Fibroblast of lung (primary cell): ENCODE measurements at regions not wholly inside any gene's neighbourhood (a gene's known extent, or its start where the extent isn't known, plus 50 kb on each side); places are given as distances from the start of the nearest gene placed in this dataset.

Source experiments
- EZH2 ChIP-seq: IDR thresholded peaks from 2 replicates; pipeline ENCODE4 v1.5.1; 2012; ENCODE audit warnings: low read length, control low read depth, mild to moderate bottlenecking; ENCODE audit errors: missing control alignments
- TF ChIP-seq, protein P1 (sequence below), 2 donors: IDR thresholded peaks in 1 of 2; conservative IDR thresholded peaks in 1 of 2; 1 replicate in 1 of 2; 2 replicates in 1 of 2; pipeline ENCODE4 v1.5.1; 2011 to 2012; ENCODE audit warnings: low read length in 2 of 2, control low read depth in 1 of 2, inconsistent platforms in 1 of 2, low read depth in 1 of 2, mild to moderate bottlenecking in 1 of 2

DNA sequence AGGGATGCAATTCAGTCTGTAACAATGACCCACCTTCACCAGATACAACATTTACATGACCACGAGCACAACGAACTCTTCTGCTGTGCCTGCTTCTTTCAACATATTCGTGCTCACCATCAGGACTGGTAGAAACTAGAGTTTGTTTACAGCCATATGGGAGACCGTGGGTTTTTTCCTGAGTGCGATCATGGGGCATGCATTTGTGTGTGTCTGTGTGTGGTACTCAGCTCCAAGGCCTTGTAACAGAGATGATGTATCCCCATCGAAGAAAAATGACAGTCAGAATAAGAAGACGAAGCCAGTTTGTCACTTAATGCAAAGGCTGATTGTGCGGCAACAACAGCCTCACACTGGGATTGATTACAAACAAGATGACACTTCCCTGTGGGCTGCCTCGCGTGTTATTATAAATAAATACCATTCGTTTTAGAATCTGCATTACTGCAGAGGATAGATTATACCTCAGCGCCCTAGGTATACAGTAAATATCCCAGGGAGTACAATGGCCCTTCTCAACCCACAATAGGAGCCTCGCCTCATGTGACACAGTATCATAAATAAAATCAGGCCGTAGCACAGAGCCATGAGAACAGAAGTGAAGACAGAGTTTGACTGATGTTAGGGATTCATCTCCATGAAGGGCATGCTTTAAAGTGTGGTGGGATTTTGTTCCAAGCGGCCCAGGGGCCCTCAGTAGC lies 97.3 kb upstream of the NOCT start:
- TF ChIP-seq, protein P1, sequence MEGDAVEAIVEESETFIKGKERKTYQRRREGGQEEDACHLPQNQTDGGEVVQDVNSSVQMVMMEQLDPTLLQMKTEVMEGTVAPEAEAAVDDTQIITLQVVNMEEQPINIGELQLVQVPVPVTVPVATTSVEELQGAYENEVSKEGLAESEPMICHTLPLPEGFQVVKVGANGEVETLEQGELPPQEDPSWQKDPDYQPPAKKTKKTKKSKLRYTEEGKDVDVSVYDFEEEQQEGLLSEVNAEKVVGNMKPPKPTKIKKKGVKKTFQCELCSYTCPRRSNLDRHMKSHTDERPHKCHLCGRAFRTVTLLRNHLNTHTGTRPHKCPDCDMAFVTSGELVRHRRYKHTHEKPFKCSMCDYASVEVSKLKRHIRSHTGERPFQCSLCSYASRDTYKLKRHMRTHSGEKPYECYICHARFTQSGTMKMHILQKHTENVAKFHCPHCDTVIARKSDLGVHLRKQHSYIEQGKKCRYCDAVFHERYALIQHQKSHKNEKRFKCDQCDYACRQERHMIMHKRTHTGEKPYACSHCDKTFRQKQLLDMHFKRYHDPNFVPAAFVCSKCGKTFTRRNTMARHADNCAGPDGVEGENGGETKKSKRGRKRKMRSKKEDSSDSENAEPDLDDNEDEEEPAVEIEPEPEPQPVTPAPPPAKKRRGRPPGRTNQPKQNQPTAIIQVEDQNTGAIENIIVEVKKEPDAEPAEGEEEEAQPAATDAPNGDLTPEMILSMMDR (conservative IDR thresholded peaks at IDR 0.05 in 1 of 2, IDR thresholded peaks at IDR 0.05 in 1 of 2; ENCODE audit: low read depth in 1 of 2, low read length in 2 of 2): no peak
- TF ChIP-seq EZH2: no peak
